ENCODE measurements at regions not wholly inside any gene's neighbourhood (a gene's known extent, or its start where the extent isn't known, plus 50 kb on each side); places are given as distances from the start of the nearest gene placed in this dataset.

GRCh38 chr13:111909501-111909900 is 157.4 kb upstream of the SOX1 start:
- TF ChIP-seq CTCF (IDR thresholded peaks at IDR 0.05; ENCODE audit: unreplicated experiment), result no peak
- peaks cover 15% of the 10 kb centered on the region for H3K27me3 Mint-ChIP-seq (ENCODE audit: unreplicated experiment)
- DNase-seq (ENCODE audit: low spot score), result no peak
- H3K27ac Mint-ChIP-seq (ENCODE audit: unreplicated experiment), result no peak overlapping the region
- H3K4me1 Mint-ChIP-seq (ENCODE audit: unreplicated experiment), result peaks cover 2% of the 10 kb centered on the region
- H3K36me3 Mint-ChIP-seq (ENCODE audit: low read depth, unreplicated experiment), result no peaks in the 10 kb centered on the region
- no peaks in the 10 kb centered on the region for H3K9me3 Mint-ChIP-seq (ENCODE audit: unreplicated experiment)
- H3K4me3 Mint-ChIP-seq (ENCODE audit: unreplicated experiment), result no peak overlapping the region

GRCh38 chr13:111909971-111910671 is 156.8 kb upstream of the SOX1 start:
- no peak for DNase-seq (ENCODE audit: low spot score)
- Mint-ChIP-seq H3K4me1 (ENCODE audit: unreplicated experiment) (peaks cover 2% of the 10 kb centered on the region), H3K27ac (ENCODE audit: unreplicated experiment) (no peak overlapping the region), H3K36me3 (ENCODE audit: low read depth, unreplicated experiment) (no peaks in the 10 kb centered on the region), H3K27me3 (ENCODE audit: unreplicated experiment) (peaks cover 15% of the 10 kb centered on the region), H3K4me3 (ENCODE audit: unreplicated experiment) (no peak overlapping the region), H3K9me3 (ENCODE audit: unreplicated experiment) (no peaks in the 10 kb centered on the region)
- no peak for TF ChIP-seq CTCF (IDR thresholded peaks at IDR 0.05; ENCODE audit: unreplicated experiment)

DNA sequence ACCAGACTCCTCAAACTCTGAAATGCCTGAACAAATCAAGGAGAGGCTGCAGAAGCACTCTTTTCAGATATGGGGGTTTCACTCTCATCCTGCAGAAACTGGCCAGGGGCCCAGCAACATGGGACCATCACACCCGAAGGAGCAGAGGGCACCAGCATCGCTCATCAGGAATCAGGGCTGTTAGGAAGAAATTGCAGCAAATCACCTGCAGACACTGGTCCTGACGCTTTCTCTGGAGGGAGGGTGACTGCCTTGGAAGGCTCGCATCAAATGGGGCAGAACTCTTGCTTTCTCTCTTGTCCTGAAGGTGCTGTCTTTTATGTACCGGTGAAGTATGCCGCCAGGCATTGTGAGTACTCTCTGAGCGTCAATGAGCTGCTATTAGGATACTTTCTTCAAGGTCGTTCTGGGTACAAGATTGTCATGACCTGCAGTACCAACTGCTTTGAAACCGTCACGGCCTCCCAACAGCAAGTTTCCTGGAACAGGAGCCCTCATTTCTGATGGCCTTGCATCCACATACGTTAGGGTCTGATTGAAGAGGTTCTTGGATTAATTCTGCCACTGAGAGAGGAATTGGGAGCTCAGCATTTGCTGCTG is 155.7 kb upstream of the SOX1 start:
- no peak for DNase-seq (ENCODE audit: low spot score)
- Mint-ChIP-seq H3K27me3 (ENCODE audit: unreplicated experiment) (peaks cover 15% of the 10 kb centered on the region), H3K36me3 (ENCODE audit: low read depth, unreplicated experiment) (peaks cover 3% of the 10 kb centered on the region), H3K9me3 (ENCODE audit: unreplicated experiment) (no peaks in the 10 kb centered on the region), H3K4me1 (ENCODE audit: unreplicated experiment) (peaks cover 2% of the 10 kb centered on the region), H3K27ac (ENCODE audit: unreplicated experiment) (no peak overlapping the region), H3K4me3 (ENCODE audit: unreplicated experiment) (no peak overlapping the region)
- TF ChIP-seq CTCF (IDR thresholded peaks at IDR 0.05; ENCODE audit: unreplicated experiment), result no peak

GRCh38 chr13:111911754-111912452 is 155.0 kb upstream of the SOX1 start:
- Mint-ChIP-seq H3K9me3 (ENCODE audit: unreplicated experiment) (no peaks in the 10 kb centered on the region), H3K27me3 (ENCODE audit: unreplicated experiment) (peaks cover 15% of the 10 kb centered on the region), H3K27ac (ENCODE audit: unreplicated experiment) (no peak overlapping the region), H3K4me1 (ENCODE audit: unreplicated experiment) (peaks cover 2% of the 10 kb centered on the region), H3K4me3 (ENCODE audit: unreplicated experiment) (no peak overlapping the region), H3K36me3 (ENCODE audit: low read depth, unreplicated experiment) (peaks cover 3% of the 10 kb centered on the region)
- no peak for TF ChIP-seq CTCF (IDR thresholded peaks at IDR 0.05; ENCODE audit: unreplicated experiment)
- no peak for DNase-seq (ENCODE audit: low spot score)

GRCh38 chr13:111912453-111912866 is 154.5 kb upstream of the SOX1 start:
- Mint-ChIP-seq H3K27me3 (ENCODE audit: unreplicated experiment) (peaks cover 18% of the 10 kb centered on the region), H3K9me3 (ENCODE audit: unreplicated experiment) (no peaks in the 10 kb centered on the region), H3K4me1 (ENCODE audit: unreplicated experiment) (peaks cover 2% of the 10 kb centered on the region), H3K36me3 (ENCODE audit: low read depth, unreplicated experiment) (peaks cover 3% of the 10 kb centered on the region), H3K4me3 (ENCODE audit: unreplicated experiment) (no peak overlapping the region), H3K27ac (ENCODE audit: unreplicated experiment) (no peak overlapping the region)
- DNase-seq (ENCODE audit: low spot score), result no peak
- TF ChIP-seq CTCF (IDR thresholded peaks at IDR 0.05; ENCODE audit: unreplicated experiment), result no peak

Measured in endothelial cell (in vitro differentiated cells).